ENCODE measurements at regions not wholly inside any gene's neighbourhood (a gene's known extent, or its start where the extent isn't known, plus 50 kb on each side); places are given as distances from the start of the nearest gene placed in this dataset.

DNA sequence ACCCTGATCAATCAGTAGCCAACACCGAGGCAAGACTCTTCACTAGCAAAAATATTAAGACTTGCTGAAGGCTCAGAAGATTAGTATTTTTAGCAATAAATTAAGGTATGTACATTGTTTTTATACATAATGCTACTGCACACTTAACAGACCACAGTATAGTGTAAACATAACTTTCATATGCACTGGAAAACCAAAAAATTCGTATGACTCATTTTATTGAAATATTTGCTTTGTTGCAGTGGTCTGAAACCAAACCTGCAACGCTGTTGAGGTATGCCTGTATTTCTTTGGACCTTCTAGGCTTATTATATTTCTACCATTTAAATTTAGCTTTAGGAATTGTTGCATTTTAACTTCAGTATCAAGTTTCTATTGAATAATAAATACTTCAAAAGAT is 65.8 kb upstream of the BCL9 start:
- no peak overlapping the region for H3K27ac ChIP-seq
- no peaks in the 10 kb centered on the region for H3K27me3 ChIP-seq
- H3K36me3 ChIP-seq, result no peaks in the 10 kb centered on the region
- no peak overlapping the region for H3K4me3 ChIP-seq (replicated peaks in 1 of 3)
- H3K9me3 ChIP-seq, result no peaks in the 10 kb centered on the region
- TF ChIP-seq POLR2A (IDR thresholded peaks at IDR 0.05), result no peak
- TF ChIP-seq, protein P1, sequence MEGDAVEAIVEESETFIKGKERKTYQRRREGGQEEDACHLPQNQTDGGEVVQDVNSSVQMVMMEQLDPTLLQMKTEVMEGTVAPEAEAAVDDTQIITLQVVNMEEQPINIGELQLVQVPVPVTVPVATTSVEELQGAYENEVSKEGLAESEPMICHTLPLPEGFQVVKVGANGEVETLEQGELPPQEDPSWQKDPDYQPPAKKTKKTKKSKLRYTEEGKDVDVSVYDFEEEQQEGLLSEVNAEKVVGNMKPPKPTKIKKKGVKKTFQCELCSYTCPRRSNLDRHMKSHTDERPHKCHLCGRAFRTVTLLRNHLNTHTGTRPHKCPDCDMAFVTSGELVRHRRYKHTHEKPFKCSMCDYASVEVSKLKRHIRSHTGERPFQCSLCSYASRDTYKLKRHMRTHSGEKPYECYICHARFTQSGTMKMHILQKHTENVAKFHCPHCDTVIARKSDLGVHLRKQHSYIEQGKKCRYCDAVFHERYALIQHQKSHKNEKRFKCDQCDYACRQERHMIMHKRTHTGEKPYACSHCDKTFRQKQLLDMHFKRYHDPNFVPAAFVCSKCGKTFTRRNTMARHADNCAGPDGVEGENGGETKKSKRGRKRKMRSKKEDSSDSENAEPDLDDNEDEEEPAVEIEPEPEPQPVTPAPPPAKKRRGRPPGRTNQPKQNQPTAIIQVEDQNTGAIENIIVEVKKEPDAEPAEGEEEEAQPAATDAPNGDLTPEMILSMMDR (IDR thresholded peaks at IDR 0.05), result no peak
- no peak for DNase-seq
- intact Hi-C loops (cut with DNase I), result no loop called here
- H3K4me1 ChIP-seq, result no peaks in the 10 kb centered on the region
- 80 to 84% methylated on average over 3 of the region's 3 CpGs for WGBS, 2 donors

DNA sequence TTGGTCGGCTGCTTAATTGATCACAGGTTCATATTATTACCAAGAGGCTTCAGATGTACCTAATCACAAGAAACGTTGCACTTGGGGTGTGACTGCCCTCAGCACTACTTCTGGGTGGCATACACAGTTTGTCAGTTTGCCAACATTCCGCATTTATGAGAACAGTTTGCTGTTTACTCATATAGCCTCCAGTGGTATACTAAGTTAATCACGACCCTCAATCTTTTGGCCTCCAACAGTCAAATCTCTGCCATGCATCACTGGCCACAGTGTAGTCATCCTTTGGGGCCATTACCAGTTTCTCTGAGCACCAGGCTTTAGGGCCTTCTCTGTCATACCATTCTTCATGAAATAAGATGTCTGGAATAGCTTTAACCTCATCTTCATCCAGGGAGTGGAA is 62.8 kb upstream of the BCL9 start:
- 74 to 76% methylated on average over 4 of the region's 4 CpGs for WGBS, 2 donors

DNA sequence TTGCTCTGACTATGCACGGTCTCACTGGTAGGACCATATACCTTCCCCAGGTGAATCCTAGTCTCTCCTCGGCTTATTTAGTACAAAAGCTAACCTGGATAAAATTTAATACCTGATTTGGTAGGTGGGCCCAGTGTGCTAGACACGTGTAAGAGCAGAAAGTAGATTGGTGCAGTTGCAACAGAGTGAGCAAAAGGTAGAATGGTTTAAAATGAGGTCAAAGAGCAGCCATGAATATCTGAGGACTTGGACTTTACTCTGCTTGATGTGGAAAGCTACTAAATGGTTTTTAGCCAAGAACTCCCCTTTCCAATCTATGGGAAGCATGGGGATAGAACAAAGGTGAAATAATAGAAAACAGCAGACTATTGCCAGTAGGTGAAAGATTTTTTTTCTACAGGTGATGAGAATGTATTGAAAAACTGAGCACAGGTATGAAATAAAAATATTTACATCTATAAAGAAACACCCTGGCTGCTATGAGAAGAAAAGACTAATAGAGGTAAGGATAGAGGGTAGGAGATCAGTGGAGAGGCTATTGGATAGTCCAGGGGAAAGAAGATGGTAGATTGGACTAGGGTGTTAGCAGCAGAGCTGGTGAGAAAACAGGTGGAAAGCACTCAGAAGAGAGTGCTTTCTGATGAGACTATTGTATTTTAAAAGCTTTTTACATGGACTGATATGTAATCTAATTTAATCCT is 61.3 kb upstream of the BCL9 start:
- Histone ChIP-seq H3K4me3 (replicated peaks in 1 of 3) (no peak overlapping the region), H3K9me3 (no peaks in the 10 kb centered on the region), H3K36me3 (no peaks in the 10 kb centered on the region), H3K4me1 (no peaks in the 10 kb centered on the region), H3K27ac (no peak overlapping the region), H3K27me3 (no peaks in the 10 kb centered on the region)
- TF ChIP-seq, protein P1 (IDR thresholded peaks at IDR 0.05), result no peak
- no peak for TF ChIP-seq POLR2A (IDR thresholded peaks at IDR 0.05)
- intact Hi-C loops (cut with DNase I), result no loop called here
- DNase-seq, result no peak
- WGBS, 2 donors, result 78 to 81% methylated on average over 3 of the region's 3 CpGs

More for the DNA sequence above, 62.8 kb upstream of the BCL9 start:
- no peak for TF ChIP-seq POLR2A (IDR thresholded peaks at IDR 0.05)
- TF ChIP-seq, protein P1 (IDR thresholded peaks at IDR 0.05), result no peak
- H3K4me1 ChIP-seq, result no peaks in the 10 kb centered on the region
- DNase-seq, result no peak
- H3K4me3 ChIP-seq (replicated peaks in 1 of 3), result no peak overlapping the region
- H3K27me3 ChIP-seq, result no peaks in the 10 kb centered on the region
- H3K36me3 ChIP-seq, result no peaks in the 10 kb centered on the region
- intact Hi-C loops (cut with DNase I), result no loop called here
- H3K9me3 ChIP-seq, result no peaks in the 10 kb centered on the region
- no peak overlapping the region for H3K27ac ChIP-seq

DNA sequence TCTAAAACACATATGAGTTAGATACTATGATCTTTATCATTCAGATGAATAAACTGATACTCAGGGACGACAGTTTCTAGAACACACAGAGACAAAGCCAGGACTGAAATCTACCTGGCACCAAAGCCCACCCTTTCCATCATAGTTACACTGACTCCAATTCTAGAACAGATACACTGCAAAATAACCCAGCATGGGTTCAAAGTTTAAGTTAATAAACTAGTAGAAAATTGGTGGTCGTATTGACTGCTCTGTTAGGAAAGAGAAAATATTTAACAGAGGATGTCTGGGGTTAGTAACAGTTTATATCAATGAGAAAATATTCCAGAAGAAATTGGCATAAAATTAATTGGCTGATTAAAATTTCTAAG is 60.8 kb upstream of the BCL9 start:
- Histone ChIP-seq H3K27me3 (no peaks in the 10 kb centered on the region), H3K9me3 (no peaks in the 10 kb centered on the region), H3K36me3 (no peaks in the 10 kb centered on the region), H3K4me3 (replicated peaks in 1 of 3) (no peak overlapping the region), H3K27ac (no peak overlapping the region), H3K4me1 (no peaks in the 10 kb centered on the region)
- intact Hi-C loops (cut with DNase I), result no loop called here
- TF ChIP-seq POLR2A (IDR thresholded peaks at IDR 0.05), result no peak
- TF ChIP-seq, protein P1 (IDR thresholded peaks at IDR 0.05), result no peak
- 45 to 80% methylated on average over 2 of the region's 2 CpGs for WGBS, 2 donors
- DNase-seq, result no peak

DNA sequence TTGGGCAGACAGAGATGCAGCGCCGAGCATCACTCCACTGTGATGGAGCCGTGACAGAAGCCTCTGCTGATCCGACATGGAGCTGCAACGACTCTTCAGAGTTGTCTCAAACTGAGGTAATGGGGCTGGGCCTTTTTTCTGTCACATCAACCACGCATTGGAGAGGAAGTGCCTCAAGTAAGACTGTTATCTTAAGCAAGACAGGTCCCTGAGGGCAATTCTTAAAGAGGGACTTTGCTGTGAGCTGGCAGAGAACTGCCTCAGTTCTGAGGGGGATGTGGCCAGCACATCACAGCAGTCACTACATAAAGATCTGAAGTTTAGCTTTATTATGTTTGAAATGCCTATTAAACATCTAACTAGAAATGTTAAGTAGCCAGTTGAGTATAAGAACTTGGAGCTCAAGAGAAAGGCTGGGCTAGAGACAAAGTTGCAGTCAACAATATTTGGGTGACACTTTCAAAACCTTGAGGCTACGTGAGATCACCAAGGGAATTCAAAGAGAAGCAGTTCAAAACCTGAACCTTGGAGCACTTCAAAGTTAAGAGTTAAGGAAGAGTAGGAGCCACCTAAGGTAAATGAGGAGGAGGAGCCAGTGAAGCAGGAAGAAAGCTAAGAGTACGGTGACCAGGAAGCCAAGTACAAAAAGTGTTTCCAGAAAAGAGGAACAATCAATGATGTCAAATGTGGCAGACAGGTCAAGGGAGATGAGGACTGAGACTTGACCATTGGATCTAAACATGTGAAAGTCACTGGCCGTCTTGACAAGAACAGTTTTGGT is 54.2 kb upstream of the BCL9 start:
- no peak overlapping the region for H3K4me3 ChIP-seq (replicated peaks in 1 of 3)
- H3K4me1 ChIP-seq, result no peaks in the 10 kb centered on the region
- H3K27me3 ChIP-seq, result no peaks in the 10 kb centered on the region
- H3K9me3 ChIP-seq, result no peaks in the 10 kb centered on the region
- no peak for DNase-seq
- intact Hi-C loops (cut with DNase I), result no loop called here
- no peak for TF ChIP-seq POLR2A (IDR thresholded peaks at IDR 0.05)
- TF ChIP-seq, protein P1 (IDR thresholded peaks at IDR 0.05), result no peak
- H3K27ac ChIP-seq, result no peak overlapping the region
- WGBS, 2 donors, result 42 to 50% methylated on average over 9 of the region's 9 CpGs
- H3K36me3 ChIP-seq, result no peaks in the 10 kb centered on the region

Data from thyroid gland (tissue), 4 donors.